H9 (cell line): ENCODE measurements at regions not wholly inside any gene's neighbourhood (a gene's known extent, or its start where the extent isn't known, plus 50 kb on each side); places are given as distances from the start of the nearest gene placed in this dataset.

Experiments used
- DNase-seq: peaks from one replicate; pipeline ENCODE4 v3.0.0-alpha.2; 2017
- H2AFZ ChIP-seq: one replicate; pipeline ENCODE4 v1.6.1; 2013; ENCODE audit warnings: mild to moderate bottlenecking, low read length, control low read depth, moderate library complexity
- H2AK5ac ChIP-seq: 2 replicates; pipeline ENCODE4 v1.6.1; 2013; ENCODE audit warnings: low read length, control low read depth, mixed read lengths; ENCODE audit not compliant: insufficient read length
- H2BK120ac ChIP-seq: one replicate; pipeline ENCODE4 v1.6.1; 2013; ENCODE audit warnings: low read depth, mild to moderate bottlenecking, low read length, control low read depth, inconsistent platforms; ENCODE audit not compliant: poor library complexity, severe bottlenecking
- H2BK12ac ChIP-seq: 2 replicates; pipeline ENCODE4 v1.6.1; 2013; ENCODE audit warnings: low read length, control low read depth, mixed read lengths, low read depth; ENCODE audit not compliant: insufficient read length
- H2BK15ac ChIP-seq: 2 replicates; pipeline ENCODE4 v1.6.1; 2013; ENCODE audit warnings: low read depth, low read length, control low read depth
- H2BK20ac ChIP-seq: one replicate; pipeline ENCODE4 v1.6.1; 2013; ENCODE audit warnings: low read depth, mild to moderate bottlenecking, low read length, control low read depth, inconsistent platforms; ENCODE audit not compliant: poor library complexity, severe bottlenecking
- H2BK5ac ChIP-seq: 2 replicates; pipeline ENCODE4 v1.6.1; 2013; ENCODE audit warnings: low read length, control low read depth, mixed read lengths; ENCODE audit not compliant: insufficient read length
- H3K14ac ChIP-seq: 2 replicates; pipeline ENCODE4 v1.6.1; 2013; ENCODE audit warnings: low read length, control low read depth; ENCODE audit not compliant: insufficient read depth
- H3K18ac ChIP-seq: 2 replicates; pipeline ENCODE4 v1.6.1; 2013; ENCODE audit warnings: low read depth, mild to moderate bottlenecking, mixed read lengths, low read length, control low read depth; ENCODE audit not compliant: insufficient read length
- H3K23ac ChIP-seq: 2 replicates; pipeline ENCODE4 v1.6.1; 2013; ENCODE audit warnings: low read length, control low read depth, mixed read lengths, low read depth; ENCODE audit not compliant: insufficient read length
- H3K23me2 ChIP-seq: 2 replicates; pipeline ENCODE4 v1.6.1; 2013; ENCODE audit warnings: low read depth, mild to moderate bottlenecking, mixed read lengths, low read length, control low read depth; ENCODE audit not compliant: insufficient read length, poor library complexity, severe bottlenecking
- H3K27ac ChIP-seq: 2 replicates; pipeline ENCODE4 v1.5.1; 2013; ENCODE audit warnings: low read length, control low read depth, mixed read lengths, low read depth; ENCODE audit not compliant: insufficient read length
- H3K27me3 ChIP-seq: 2 replicates; pipeline ENCODE4 v1.6.1; 2013; ENCODE audit warnings: low read length, control low read depth, inconsistent platforms; ENCODE audit not compliant: insufficient read depth
- H3K4ac ChIP-seq: 2 replicates; pipeline ENCODE4 v1.6.1; 2013; ENCODE audit warnings: low read depth, mild to moderate bottlenecking, control low read depth, inconsistent platforms, low read length, moderate library complexity
- H3K4me1 ChIP-seq: 2 replicates; pipeline ENCODE4 v1.6.1; 2013; ENCODE audit warnings: low read length, control low read depth, inconsistent platforms; ENCODE audit not compliant: insufficient read depth
- H3K4me2 ChIP-seq: 2 replicates; pipeline ENCODE4 v1.6.1; 2013; ENCODE audit warnings: low read length, control low read depth, mixed read lengths; ENCODE audit not compliant: insufficient read length, insufficient read depth
- H3K56ac ChIP-seq: 2 replicates; pipeline ENCODE4 v1.6.1; 2013; ENCODE audit warnings: low read depth, mild to moderate bottlenecking, mixed read lengths, low read length, control low read depth; ENCODE audit not compliant: insufficient read length
- H3K79me1 ChIP-seq: 2 replicates; pipeline ENCODE4 v1.6.1; 2013; ENCODE audit warnings: low read depth, mild to moderate bottlenecking, moderate library complexity, low read length, control low read depth, inconsistent platforms; ENCODE audit not compliant: insufficient read depth, poor library complexity, severe bottlenecking
- H3K79me2 ChIP-seq: 2 replicates; pipeline ENCODE4 v1.6.1; 2013; ENCODE audit warnings: low read length, control low read depth, inconsistent platforms; ENCODE audit not compliant: insufficient read depth
- H3K9ac ChIP-seq: 2 replicates; pipeline ENCODE4 v1.6.1; 2013; ENCODE audit warnings: low read length, control low read depth, mixed read lengths; ENCODE audit not compliant: insufficient read length; ENCODE audit errors: extremely low read depth
- H3K9me3 ChIP-seq: one replicate; pipeline ENCODE4 v1.6.1; 2013; ENCODE audit warnings: low read depth, low read length, inconsistent platforms; ENCODE audit not compliant: control insufficient read depth
- H3T11ph ChIP-seq: one replicate; pipeline ENCODE4 v1.6.1; 2013; ENCODE audit warnings: mild to moderate bottlenecking, low read length, control low read depth, inconsistent platforms
- H4K20me1 ChIP-seq: one replicate; pipeline ENCODE4 v1.6.1; 2013; ENCODE audit not compliant: control insufficient read depth, insufficient read length, insufficient read depth
- H4K5ac ChIP-seq: 2 replicates; pipeline ENCODE4 v1.6.1; 2013; ENCODE audit warnings: low read depth, mild to moderate bottlenecking, mixed read lengths, low read length, control low read depth; ENCODE audit not compliant: insufficient read length
- H4K8ac ChIP-seq: replicated peaks from 2 replicates; pipeline ENCODE4 v1.6.1; 2013; ENCODE audit warnings: low read length, control low read depth, mixed read lengths, low read depth; ENCODE audit not compliant: insufficient read length
- H4K91ac ChIP-seq: 2 replicates; pipeline ENCODE4 v1.6.1; 2013; ENCODE audit warnings: low read depth, mild to moderate bottlenecking, moderate library complexity, mixed read lengths, low read length, control low read depth; ENCODE audit not compliant: insufficient read length
- H3K27ac Mint-ChIP-seq, 3 experiments: 2 replicates in 2 of 3; 3 replicates in 1 of 3; pipeline ENCODE4 v1.8.0; 2020 to 2021; ENCODE audit warnings: mixed read lengths in 3 of 3, mild to moderate bottlenecking in 1 of 3, moderate library complexity in 1 of 3
- H3K27me3 Mint-ChIP-seq: 2 replicates; pipeline ENCODE4 v1.8.0; 2021; ENCODE audit warnings: low read depth, mild to moderate bottlenecking, moderate library complexity, mixed read lengths
- H3K36me3 Mint-ChIP-seq, 3 experiments: 2 replicates in 2 of 3; 3 replicates in 1 of 3; pipeline ENCODE4 v1.8.0; 2020 to 2021; ENCODE audit warnings: low read depth in 3 of 3, mixed read lengths in 3 of 3; ENCODE audit not compliant: insufficient read depth in 1 of 3
- H3K4me1 Mint-ChIP-seq, 2 experiments: 2 replicates each; pipeline ENCODE4 v1.8.0; 2020; ENCODE audit warnings: mixed read lengths in 2 of 2
- H3K4me3 Mint-ChIP-seq, 2 experiments: 2 replicates in 1 of 2; 3 replicates in 1 of 2; pipeline ENCODE4 v1.8.0; 2020 to 2021; ENCODE audit warnings: mild to moderate bottlenecking in 2 of 2, mixed read lengths in 2 of 2, moderate library complexity in 1 of 2
- H3K9me3 Mint-ChIP-seq, 2 experiments: 2 replicates in 1 of 2; 3 replicates in 1 of 2; pipeline ENCODE4 v1.8.0; 2020; ENCODE audit warnings: mild to moderate bottlenecking in 2 of 2, mixed read lengths in 2 of 2, moderate library complexity in 1 of 2
- WGBS: extraction: QIAGEN DNeasy Blood & Tissue Kit; methylation state at CpG from one replicate; pipeline ENCODE4 v1.1.7; 2013; ENCODE audit warnings: missing lambda C conversion rate, low lambda C conversion rate, mixed read lengths; ENCODE audit not compliant: insufficient read length; ENCODE audit errors: extremely low coverage; 5-methylcytosine and 5-hydroxymethylcytosine counted together
- TF ChIP-seq, protein P1 (sequence below): fragments of 200-600 bp; sonication (generic); conservative IDR thresholded peaks from 3 replicates; pipeline ENCODE4 v1.8.0; 2021; ENCODE audit warnings: antibody characterized with exemption, mild to moderate bottlenecking

DNA sequence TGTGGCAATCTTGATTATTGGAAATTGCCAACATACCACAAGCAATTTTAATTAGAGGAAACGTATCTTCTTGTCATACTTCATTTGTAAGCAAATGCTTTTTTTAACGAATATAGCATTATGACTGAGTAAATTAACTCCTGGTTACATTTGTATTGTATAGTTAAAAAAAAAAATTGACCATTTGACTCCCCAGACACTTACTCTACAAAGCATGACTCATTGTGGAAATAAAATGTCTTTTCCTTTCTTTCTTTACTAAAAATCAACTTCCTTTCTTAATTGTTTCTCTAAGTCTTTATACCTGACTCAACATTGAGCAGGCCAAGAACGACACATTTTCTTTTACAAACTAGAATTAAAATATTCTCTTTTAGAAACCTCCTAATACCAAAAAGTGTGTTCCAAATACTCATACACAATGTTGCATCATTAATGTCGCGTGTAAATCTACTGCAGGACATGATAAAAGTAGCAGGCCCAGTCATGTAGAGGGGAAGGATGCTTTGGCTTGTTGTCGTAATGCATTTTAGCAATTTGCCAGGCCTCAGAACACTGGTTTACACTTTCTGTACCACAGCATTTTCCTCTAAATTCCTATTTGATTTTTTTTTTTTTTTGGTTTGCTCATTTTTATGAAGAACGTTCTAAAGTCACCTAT lies 349.6 kb upstream of the KCNH7 start:
- no peak overlapping the region for H3K27ac ChIP-seq

More for the DNA sequence above, 349.6 kb upstream of the KCNH7 start:
- Histone ChIP-seq H4K91ac (no peak overlapping the region), H2BK5ac (no peak overlapping the region), H3K9me3 (no peaks in the 10 kb centered on the region), H3K4me1 (no peaks in the 10 kb centered on the region), H2BK120ac (no peak overlapping the region), H3K79me1 (no peaks in the 10 kb centered on the region), H3K4me2 (no peak overlapping the region), H3K27me3 (no peaks in the 10 kb centered on the region), H3K56ac (no peak overlapping the region), H2BK12ac (no peak overlapping the region), H2BK20ac (no peak overlapping the region), H3K23ac (no peak overlapping the region), H3K4ac (no peak overlapping the region), H3K79me2 (no peaks in the 10 kb centered on the region), H2AK5ac (no peak overlapping the region), H2BK15ac (no peak overlapping the region), H4K8ac (no peak overlapping the region), H4K5ac (no peak overlapping the region), H3K18ac (no peak overlapping the region), H3K14ac (no peak overlapping the region), H3K23me2 (no peaks in the 10 kb centered on the region), H3K9ac (no peak overlapping the region), H2AFZ (no peak overlapping the region), H4K20me1 (no peaks in the 10 kb centered on the region), H3T11ph (no peak overlapping the region)
- TF ChIP-seq, protein P1, sequence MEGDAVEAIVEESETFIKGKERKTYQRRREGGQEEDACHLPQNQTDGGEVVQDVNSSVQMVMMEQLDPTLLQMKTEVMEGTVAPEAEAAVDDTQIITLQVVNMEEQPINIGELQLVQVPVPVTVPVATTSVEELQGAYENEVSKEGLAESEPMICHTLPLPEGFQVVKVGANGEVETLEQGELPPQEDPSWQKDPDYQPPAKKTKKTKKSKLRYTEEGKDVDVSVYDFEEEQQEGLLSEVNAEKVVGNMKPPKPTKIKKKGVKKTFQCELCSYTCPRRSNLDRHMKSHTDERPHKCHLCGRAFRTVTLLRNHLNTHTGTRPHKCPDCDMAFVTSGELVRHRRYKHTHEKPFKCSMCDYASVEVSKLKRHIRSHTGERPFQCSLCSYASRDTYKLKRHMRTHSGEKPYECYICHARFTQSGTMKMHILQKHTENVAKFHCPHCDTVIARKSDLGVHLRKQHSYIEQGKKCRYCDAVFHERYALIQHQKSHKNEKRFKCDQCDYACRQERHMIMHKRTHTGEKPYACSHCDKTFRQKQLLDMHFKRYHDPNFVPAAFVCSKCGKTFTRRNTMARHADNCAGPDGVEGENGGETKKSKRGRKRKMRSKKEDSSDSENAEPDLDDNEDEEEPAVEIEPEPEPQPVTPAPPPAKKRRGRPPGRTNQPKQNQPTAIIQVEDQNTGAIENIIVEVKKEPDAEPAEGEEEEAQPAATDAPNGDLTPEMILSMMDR, result no peak
- DNase-seq, result no peak
- Mint-ChIP-seq H3K36me3 (no peaks in the 10 kb centered on the region), H3K27me3 (no peaks in the 10 kb centered on the region), H3K27ac (peak overlapping the region in 1 of 3 experiments; percentile 94; a peak in 1 of 7 replicates), H3K9me3 (no peaks in the 10 kb centered on the region), H3K4me1 (peaks cover 16 to 27% of the 10 kb centered on the region in 2 experiments), H3K4me3 (no peak overlapping the region)
- no CpG with 5 or more reads among the region's 7 CpGs for WGBS
